Astrocyte (in vitro differentiated cells and primary cell): ENCODE measurements at regions not wholly inside any gene's neighbourhood (a gene's known extent, or its start where the extent isn't known, plus 50 kb on each side); places are given as distances from the start of the nearest gene placed in this dataset.
A peak's percentile ranks its signal among the peaks of the same experiment; 100 is the strongest.

Experiments used
- DNase-seq: peaks from one replicate; pipeline ENCODE4 v3.0.0-alpha.2; 2010; ENCODE audit warnings: low read depth
- FAIRE-seq: peaks from 2 replicates; lab custom pipeline; 2011; peaks lifted over from hg19 to GRCh38; lab: Jason Lieb, UNC
- H2AFZ ChIP-seq: 2 replicates; pipeline ENCODE4 v1.6.0; 2012; ENCODE audit warnings: low read depth, low read length, inconsistent platforms
- H3K27ac ChIP-seq: 2 replicates; pipeline ENCODE4 v1.5.1; 2011; ENCODE audit warnings: low read depth, low read length, inconsistent platforms
- H3K27me3 ChIP-seq: 2 replicates; pipeline ENCODE4 v1.6.0; 2011; ENCODE audit warnings: low read length, inconsistent platforms; ENCODE audit not compliant: insufficient read depth
- H3K36me3 ChIP-seq: 2 replicates; pipeline ENCODE4 v1.5.1; 2011; ENCODE audit warnings: low read length, inconsistent platforms; ENCODE audit not compliant: insufficient read depth
- H3K4me1 ChIP-seq: 2 replicates; pipeline ENCODE4 v1.5.1; 2011; ENCODE audit warnings: low read length, inconsistent platforms; ENCODE audit not compliant: insufficient read depth
- H3K4me2 ChIP-seq: 2 replicates; pipeline ENCODE4 v1.6.0; 2012; ENCODE audit warnings: low read length, inconsistent platforms
- H3K4me3 ChIP-seq: 2 replicates; pipeline ENCODE4 v1.5.1; 2011; ENCODE audit warnings: low read depth, mild to moderate bottlenecking, low read length, inconsistent platforms; ENCODE audit not compliant: insufficient read depth
- H3K79me2 ChIP-seq: 2 replicates; pipeline ENCODE4 v1.6.0; 2012; ENCODE audit warnings: mild to moderate bottlenecking, low read length, inconsistent platforms; ENCODE audit not compliant: insufficient read depth
- H3K9ac ChIP-seq: 2 replicates; pipeline ENCODE4 v1.6.0; 2012; ENCODE audit warnings: mild to moderate bottlenecking, low read length, inconsistent platforms
- H3K9me3 ChIP-seq: 2 replicates; pipeline ENCODE4 v1.5.1; 2012; ENCODE audit warnings: low read depth, mild to moderate bottlenecking, low read length, inconsistent platforms; ENCODE audit not compliant: insufficient read depth
- H4K20me1 ChIP-seq: 2 replicates; pipeline ENCODE4 v1.6.0; 2012; ENCODE audit warnings: low read length, inconsistent platforms; ENCODE audit not compliant: insufficient read depth
- H3K27ac Mint-ChIP-seq: one replicate; pipeline ENCODE4 v1.8.0; 2021; ENCODE audit warnings: mild to moderate bottlenecking, mixed read lengths; ENCODE audit not compliant: unreplicated experiment
- H3K27me3 Mint-ChIP-seq: one replicate; pipeline ENCODE4 v1.8.0; 2021; ENCODE audit warnings: low read depth, mixed read lengths; ENCODE audit not compliant: unreplicated experiment
- H3K36me3 Mint-ChIP-seq: one replicate; pipeline ENCODE4 v1.8.0; 2021; ENCODE audit warnings: low read depth, mixed read lengths; ENCODE audit not compliant: unreplicated experiment
- H3K4me1 Mint-ChIP-seq: one replicate; pipeline ENCODE4 v1.8.0; 2021; ENCODE audit warnings: low read depth, mixed read lengths; ENCODE audit not compliant: unreplicated experiment
- H3K4me3 Mint-ChIP-seq: one replicate; pipeline ENCODE4 v1.8.0; 2021; ENCODE audit warnings: mild to moderate bottlenecking, moderate library complexity, mixed read lengths; ENCODE audit not compliant: unreplicated experiment
- H3K9me3 Mint-ChIP-seq: one replicate; pipeline ENCODE4 v1.8.0; 2021; ENCODE audit warnings: mild to moderate bottlenecking, mixed read lengths; ENCODE audit not compliant: unreplicated experiment
- EZH2 ChIP-seq: IDR thresholded peaks from 2 replicates; pipeline ENCODE4 v1.6.1; 2012; ENCODE audit warnings: mild to moderate bottlenecking, low read length, inconsistent platforms; ENCODE audit not compliant: insufficient read depth
- TF ChIP-seq, protein P1 (sequence below): IDR thresholded peaks from 2 replicates; pipeline ENCODE4 v1.5.1; 2011; ENCODE audit warnings: low read depth, mild to moderate bottlenecking, inconsistent platforms, low read length, moderate library complexity; ENCODE audit not compliant: insufficient read depth

DNA sequence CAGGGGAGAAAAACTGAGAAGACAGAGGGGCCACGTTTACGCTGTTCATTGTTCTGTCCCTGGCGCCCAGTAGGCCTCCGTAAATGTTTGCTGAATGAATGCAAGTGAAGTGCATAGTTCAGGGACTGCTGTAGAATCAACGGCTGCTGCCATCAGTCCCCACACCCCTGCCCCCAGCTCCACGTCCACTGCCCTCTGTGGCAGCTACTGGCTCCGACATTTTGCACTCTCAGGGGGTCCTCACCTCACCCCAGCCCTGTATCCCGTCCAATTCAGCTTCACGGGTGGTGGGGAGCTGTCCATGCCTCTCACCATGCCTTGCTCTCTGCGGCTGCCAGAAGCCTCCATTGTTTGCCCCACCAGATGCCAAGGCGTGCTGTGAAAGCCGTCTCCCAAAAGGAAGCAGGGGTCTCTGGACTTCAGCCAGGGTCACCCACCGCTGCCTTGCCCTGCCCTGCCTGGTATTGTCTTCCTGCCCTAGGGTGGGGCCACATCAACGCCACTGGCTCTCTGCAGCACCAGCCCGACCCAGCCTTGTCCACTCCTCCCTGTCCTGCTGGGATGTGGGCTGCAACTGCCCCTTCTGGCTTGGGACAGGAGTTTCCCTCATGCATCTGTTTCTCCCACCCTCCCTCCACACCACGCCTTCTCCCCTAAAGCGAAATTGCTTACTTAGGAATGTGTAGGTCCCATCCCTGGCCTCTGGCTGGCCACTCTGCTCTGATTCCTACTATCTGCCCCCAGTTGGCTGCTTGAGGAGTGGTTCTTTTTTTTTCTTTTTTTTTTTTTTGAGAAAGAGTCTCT is 86.0 kb downstream of the RHOB start:
- Histone ChIP-seq H2AFZ (no peak overlapping the region), H3K4me2 (no peak overlapping the region), H3K4me3 (no peak overlapping the region), H3K4me1 (no peaks in the 10 kb centered on the region), H3K27ac (no peak overlapping the region), H3K36me3 (no peaks in the 10 kb centered on the region), H3K27me3 (peaks cover 2% of the 10 kb centered on the region), H3K79me2 (no peaks in the 10 kb centered on the region), H4K20me1 (no peaks in the 10 kb centered on the region), H3K9ac (no peak overlapping the region), H3K9me3 (no peaks in the 10 kb centered on the region)
- Mint-ChIP-seq H3K9me3 (no peaks in the 10 kb centered on the region), H3K27ac (peak overlapping the region; percentile 72), H3K36me3 (no peaks in the 10 kb centered on the region), H3K4me3 (no peak overlapping the region), H3K27me3 (peaks cover 21% of the 10 kb centered on the region), H3K4me1 (peaks cover 2% of the 10 kb centered on the region)
- TF ChIP-seq EZH2 = no peak
- TF ChIP-seq, protein P1, sequence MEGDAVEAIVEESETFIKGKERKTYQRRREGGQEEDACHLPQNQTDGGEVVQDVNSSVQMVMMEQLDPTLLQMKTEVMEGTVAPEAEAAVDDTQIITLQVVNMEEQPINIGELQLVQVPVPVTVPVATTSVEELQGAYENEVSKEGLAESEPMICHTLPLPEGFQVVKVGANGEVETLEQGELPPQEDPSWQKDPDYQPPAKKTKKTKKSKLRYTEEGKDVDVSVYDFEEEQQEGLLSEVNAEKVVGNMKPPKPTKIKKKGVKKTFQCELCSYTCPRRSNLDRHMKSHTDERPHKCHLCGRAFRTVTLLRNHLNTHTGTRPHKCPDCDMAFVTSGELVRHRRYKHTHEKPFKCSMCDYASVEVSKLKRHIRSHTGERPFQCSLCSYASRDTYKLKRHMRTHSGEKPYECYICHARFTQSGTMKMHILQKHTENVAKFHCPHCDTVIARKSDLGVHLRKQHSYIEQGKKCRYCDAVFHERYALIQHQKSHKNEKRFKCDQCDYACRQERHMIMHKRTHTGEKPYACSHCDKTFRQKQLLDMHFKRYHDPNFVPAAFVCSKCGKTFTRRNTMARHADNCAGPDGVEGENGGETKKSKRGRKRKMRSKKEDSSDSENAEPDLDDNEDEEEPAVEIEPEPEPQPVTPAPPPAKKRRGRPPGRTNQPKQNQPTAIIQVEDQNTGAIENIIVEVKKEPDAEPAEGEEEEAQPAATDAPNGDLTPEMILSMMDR = no peak
- DNase-seq = no peak
- no peak for FAIRE-seq

DNA sequence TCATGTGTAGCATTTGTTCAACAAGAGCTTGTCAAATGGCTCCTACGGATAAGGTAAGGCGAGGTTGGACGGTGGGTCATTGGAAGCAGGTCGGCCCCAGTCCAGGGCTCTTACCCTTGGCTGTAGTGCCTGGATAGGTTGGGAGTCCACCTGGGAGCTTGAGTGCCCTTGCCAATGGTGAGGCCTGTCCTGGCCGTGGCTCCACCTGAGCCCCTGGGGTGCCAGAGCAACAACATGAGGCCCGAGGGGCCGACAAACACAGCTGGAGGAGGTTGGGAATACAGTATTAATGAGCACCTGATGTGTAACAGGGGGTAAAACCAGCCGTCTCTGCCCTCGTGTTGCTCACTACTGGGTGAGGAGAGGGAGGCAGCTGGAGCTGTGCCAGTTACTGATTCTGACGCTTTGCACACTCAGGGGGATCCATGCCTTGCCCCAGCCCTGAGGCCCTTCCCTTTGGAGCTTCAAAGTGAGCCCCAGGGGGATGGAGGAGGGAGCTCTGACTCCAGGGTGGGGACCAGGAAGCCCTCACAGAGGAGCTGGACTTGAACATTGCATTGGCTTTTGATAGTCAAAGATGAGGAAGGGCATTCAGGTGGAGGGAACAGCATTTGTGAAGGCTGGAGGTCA is 87.2 kb downstream of the RHOB start:
- Histone ChIP-seq H3K4me3 (no peak overlapping the region), H3K27ac (no peak overlapping the region), H3K4me1 (peaks cover under 1% of the 10 kb centered on the region), H3K4me2 (no peak overlapping the region), H3K79me2 (no peaks in the 10 kb centered on the region), H4K20me1 (no peaks in the 10 kb centered on the region), H3K9me3 (no peaks in the 10 kb centered on the region), H3K36me3 (no peaks in the 10 kb centered on the region), H3K27me3 (peaks cover 2% of the 10 kb centered on the region), H2AFZ (no peak overlapping the region), H3K9ac (no peak overlapping the region)
- DNase-seq (no peak), FAIRE-seq (no peak)
- H3K36me3 Mint-ChIP-seq = no peaks in the 10 kb centered on the region
- H3K27me3 Mint-ChIP-seq = peaks cover 27% of the 10 kb centered on the region
- peaks cover 3% of the 10 kb centered on the region for H3K4me1 Mint-ChIP-seq
- no peak overlapping the region for H3K4me3 Mint-ChIP-seq
- no peak overlapping the region for H3K27ac Mint-ChIP-seq
- H3K9me3 Mint-ChIP-seq = no peaks in the 10 kb centered on the region
- TF ChIP-seq EZH2 = no peak
- TF ChIP-seq, protein P1 = no peak
